Adrenal gland (tissue), 9 donors: ENCODE measurements at regions not wholly inside any gene's neighbourhood (a gene's known extent, or its start where the extent isn't known, plus 50 kb on each side); places are given as distances from the start of the nearest gene placed in this dataset.

Experiments
- DNase-seq, 7 donors: peaks; one replicate each; pipeline ENCODE4 v3.0.0-alpha.2; 2019 to 2020
- H3K27ac ChIP-seq, 5 donors: fragments of 200-600 bp; sonication (generic) in 4 of 5; 1 replicate in 3 of 5; 2 replicates in 2 of 5; pipeline versions ENCODE4 v1.5.1 to v1.8.0; 2016 to 2020; ENCODE audit warnings: mild to moderate bottlenecking in 1 of 5
- H3K27me3 ChIP-seq: fragments of 200-600 bp; 2 replicates; pipeline ENCODE4 v1.8.0; 2021
- H3K36me3 ChIP-seq, 2 donors: fragments of 200-600 bp; replicated peaks in 1 of 2; 1 replicate in 1 of 2; 2 replicates in 1 of 2; pipeline versions ENCODE4 v1.5.1 to v1.8.0; 2018 to 2022
- H3K4me1 ChIP-seq, 2 donors: fragments of 200-600 bp; replicated peaks in 1 of 2; 1 replicate in 1 of 2; 2 replicates in 1 of 2; pipeline versions ENCODE4 v1.5.1 to v1.8.0; 2018 to 2021
- H3K4me3 ChIP-seq, 4 donors: fragments of 200-600 bp; sonication (generic) in 3 of 4; one replicate each; pipeline ENCODE4 v1.5.1; 2016 to 2018
- H3K9me3 ChIP-seq, 3 donors: fragments of 200-600 bp; sonication (generic) in 1 of 3; replicated peaks in 1 of 3; 1 replicate in 2 of 3; 2 replicates in 1 of 3; pipeline versions ENCODE4 v1.5.1 to v1.8.0; 2016 to 2021
- CTCF ChIP-seq, 6 experiments: fragments of 450-650 bp in 4 of 6; fragments of 200-600 bp in 2 of 6; sonication (generic) in 1 of 6; IDR thresholded peaks; 1 replicate in 5 of 6; 2 replicates in 1 of 6; pipeline versions ENCODE4 v1.5.1 to v1.8.0; 2016 to 2021; ENCODE audit warnings: antibody characterized with exemption in 6 of 6, mild to moderate bottlenecking in 2 of 6, moderate library complexity in 1 of 6
- POLR2A ChIP-seq, 2 donors: fragments of 450-650 bp; IDR thresholded peaks; one replicate each; pipeline ENCODE4 v1.6.1; 2017; ENCODE audit warnings: antibody characterized with exemption in 2 of 2, mild to moderate bottlenecking in 2 of 2, moderate library complexity in 1 of 2
- WGBS, 4 donors: extraction: QIAGEN DNeasy Blood & Tissue Kit in 2 of 4; methylation state at CpG; one replicate each; pipeline versions ENCODE4 v1.1.5 to v1.1.7; 2013 to 2017; 5-methylcytosine and 5-hydroxymethylcytosine counted together
- intact Hi-C, 2 donors: fragments of 100-400 bp; cut with DNase I; formaldehyde crosslinking; loops; one replicate each; pipeline versions ENCODE4 v1.14.1 to v1.15.0; 2022 to 2023
- donor health status: healthy with polysubstance abuse.
- donor health status: Bipolar disorder and iron deficiency.
- donor health status: DM: yes; HTN: yes; CAD: no.
- donor health status: DM: no; HTN: no; CAD: no.
- donor health status: DM: no; HTN: no; CAD: no.

- peaks cover 0 to 8% of the 10 kb centered on the region in 2 donors for H3K4me1 ChIP-seq
- intact Hi-C loops = no loop called here
- WGBS, 4 donors = 80 to 88% (median 84%) methylated on average over 1 of the region's 1 CpG
Observed at GRCh38 chr3:31404871-31405270, 127.9 kb upstream of the STT3B start.

GRCh38 chr3:31405515-31405914 lies 127.2 kb upstream of the STT3B start:
- DNase-seq = no peak
- peaks cover 0 to 8% of the 10 kb centered on the region in 2 donors for H3K4me1 ChIP-seq
- no peaks in the 10 kb centered on the region for H3K9me3 ChIP-seq
- WGBS, 4 donors = 20 to 28% (median 22%) methylated on average over 1 of the region's 1 CpG
- no peaks in the 10 kb centered on the region for H3K27me3 ChIP-seq
- intact Hi-C loops = no loop called here
- peak overlapping the region in 1 of 5 donors; percentile 45 for H3K27ac ChIP-seq
- H3K4me3 ChIP-seq = no peak overlapping the region
- no peak for TF ChIP-seq POLR2A (IDR thresholded peaks at IDR 0.05)
- no peak for TF ChIP-seq CTCF (IDR thresholded peaks at IDR 0.05)
- H3K36me3 ChIP-seq = no peaks in the 10 kb centered on the region

More at GRCh38 chr3:31404871-31405270, 127.9 kb upstream of the STT3B start:
- no peak overlapping the region for H3K4me3 ChIP-seq
- DNase-seq = no peak
- no peaks in the 10 kb centered on the region for H3K27me3 ChIP-seq
- H3K36me3 ChIP-seq = no peaks in the 10 kb centered on the region
- H3K9me3 ChIP-seq = no peaks in the 10 kb centered on the region
- H3K27ac ChIP-seq = no peak overlapping the region
- TF ChIP-seq POLR2A (IDR thresholded peaks at IDR 0.05) (no peak), CTCF (IDR thresholded peaks at IDR 0.05) (no peak)

GRCh38 chr3:31406896-31407295 lies 125.8 kb upstream of the STT3B start:
- intact Hi-C loops = no loop called here
- no peak overlapping the region for H3K27ac ChIP-seq
- H3K36me3 ChIP-seq = no peaks in the 10 kb centered on the region
- TF ChIP-seq POLR2A (IDR thresholded peaks at IDR 0.05) (no peak), CTCF (IDR thresholded peaks at IDR 0.05) (no peak)
- no peaks in the 10 kb centered on the region for H3K9me3 ChIP-seq
- WGBS, 4 donors = 84 to 90% (median 87%) methylated on average over 1 of the region's 1 CpG
- peaks cover 0 to 8% of the 10 kb centered on the region in 2 donors for H3K4me1 ChIP-seq
- no peak for DNase-seq
- H3K4me3 ChIP-seq = no peak overlapping the region
- H3K27me3 ChIP-seq = no peaks in the 10 kb centered on the region

GRCh38 chr3:31407665-31408064 lies 125.1 kb upstream of the STT3B start:
- Histone ChIP-seq H3K27me3 (no peaks in the 10 kb centered on the region), H3K27ac (no peak overlapping the region), H3K4me1 (peaks cover 0 to 8% of the 10 kb centered on the region in 2 donors), H3K36me3 (no peaks in the 10 kb centered on the region), H3K4me3 (no peak overlapping the region), H3K9me3 (no peaks in the 10 kb centered on the region)
- DNase-seq = no peak
- WGBS, 4 donors = 80 to 83% (median 82%) methylated on average over 4 of the region's 4 CpGs
- intact Hi-C loops = no loop called here
- TF ChIP-seq CTCF (IDR thresholded peaks at IDR 0.05) = no peak
- no peak for TF ChIP-seq POLR2A (IDR thresholded peaks at IDR 0.05)
